Smooth muscle cell (in vitro differentiated cells): ENCODE measurements at regions not wholly inside any gene's neighbourhood (a gene's known extent, or its start where the extent isn't known, plus 50 kb on each side); places are given as distances from the start of the nearest gene placed in this dataset.

ENCODE experiments used
- DNase-seq: peaks from one replicate; lab custom pipeline; 2025; ENCODE audit not compliant: unreplicated experiment; lab: John Stamatoyannopoulos, UW
- H2AFZ ChIP-seq: fragments of 200-600 bp; sonication (generic); 2 replicates; pipeline ENCODE4 v1.6.0; 2016; ENCODE audit warnings: antibody characterized with exemption, low read depth, mild to moderate bottlenecking
- H3F3A ChIP-seq: fragments of 200-600 bp; sonication (generic); 2 replicates; pipeline ENCODE4 v1.6.0; 2017; ENCODE audit warnings: antibody characterized with exemption, low read depth
- H3K27ac ChIP-seq: fragments of 200-600 bp; sonication (generic); 2 replicates; pipeline ENCODE4 v1.5.1; 2016; ENCODE audit warnings: low read depth, mild to moderate bottlenecking
- H3K27me3 ChIP-seq: fragments of 200-600 bp; sonication (generic); 2 replicates; pipeline ENCODE4 v1.6.1; 2016; ENCODE audit warnings: low read depth, mild to moderate bottlenecking
- H3K36me3 ChIP-seq: fragments of 200-600 bp; sonication (generic); 2 replicates; pipeline ENCODE4 v1.5.1; 2016; ENCODE audit warnings: low read depth
- H3K4me1 ChIP-seq: fragments of 200-600 bp; sonication (generic); 2 replicates; pipeline ENCODE4 v1.5.1; 2016; ENCODE audit warnings: low read depth
- H3K4me2 ChIP-seq: fragments of 200-600 bp; sonication (generic); 2 replicates; pipeline ENCODE4 v1.6.0; 2016; ENCODE audit warnings: mild to moderate bottlenecking
- H3K4me3 ChIP-seq: fragments of 200-600 bp; sonication (generic); 2 replicates; pipeline ENCODE4 v1.5.1; 2016; ENCODE audit warnings: mild to moderate bottlenecking
- H3K79me2 ChIP-seq: fragments of 200-600 bp; sonication (generic); 2 replicates; pipeline ENCODE4 v1.6.0; 2016; ENCODE audit warnings: low read depth, mild to moderate bottlenecking
- H3K9ac ChIP-seq: fragments of 200-600 bp; sonication (generic); 2 replicates; pipeline ENCODE4 v1.6.0; 2016; ENCODE audit warnings: low read depth
- H3K9me3 ChIP-seq: fragments of 200-600 bp; sonication (generic); replicated peaks from 2 replicates; pipeline ENCODE4 v1.5.1; 2016; ENCODE audit warnings: low read depth
- H4K20me1 ChIP-seq: fragments of 200-600 bp; sonication (generic); 2 replicates; pipeline ENCODE4 v1.6.0; 2016; ENCODE audit warnings: low read depth
- CTCF ChIP-seq: fragments of 200-600 bp; sonication (generic); IDR thresholded peaks from 2 replicates; pipeline ENCODE4 v1.5.1; 2017; ENCODE audit warnings: borderline replicate concordance, mild to moderate bottlenecking, antibody characterized with exemption; ENCODE audit not compliant: insufficient read depth, poor library complexity, severe bottlenecking
- WGBS: methylation state at CpG from one replicate; pipeline ENCODE4 v1.1.7; 2016; ENCODE audit warnings: low lambda C conversion rate; 5-methylcytosine and 5-hydroxymethylcytosine counted together

GRCh38 chr7:123366626-123367025 is 166.9 kb upstream of the SLC13A1 start:
- H3K4me2 ChIP-seq, result no peak overlapping the region
- no peak overlapping the region for H3K9ac ChIP-seq
- H3K79me2 ChIP-seq, result no peaks in the 10 kb centered on the region
- H4K20me1 ChIP-seq, result no peaks in the 10 kb centered on the region
- H3K4me3 ChIP-seq, result no peak overlapping the region
- H3K36me3 ChIP-seq, result no peaks in the 10 kb centered on the region
- no peaks in the 10 kb centered on the region for H3K4me1 ChIP-seq
- DNase-seq, result no peak
- no peaks in the 10 kb centered on the region for H3F3A ChIP-seq
- no peaks in the 10 kb centered on the region for H3K9me3 ChIP-seq
- no peak overlapping the region for H2AFZ ChIP-seq
- H3K27ac ChIP-seq, result no peak overlapping the region
- no peaks in the 10 kb centered on the region for H3K27me3 ChIP-seq
- TF ChIP-seq CTCF, result no peak

- Histone ChIP-seq H3K4me2 (no peak overlapping the region), H3K9me3 (no peaks in the 10 kb centered on the region), H3K27me3 (no peaks in the 10 kb centered on the region), H3K4me3 (no peak overlapping the region), H3K36me3 (no peaks in the 10 kb centered on the region), H3F3A (no peaks in the 10 kb centered on the region), H3K9ac (no peak overlapping the region), H3K4me1 (no peaks in the 10 kb centered on the region), H4K20me1 (no peaks in the 10 kb centered on the region), H3K27ac (no peak overlapping the region), H3K79me2 (no peaks in the 10 kb centered on the region), H2AFZ (no peak overlapping the region)
- TF ChIP-seq CTCF, result no peak
- DNase-seq, result no peak
- 81% methylated on average over 2 of the region's 2 CpGs for WGBS
Measured at GRCh38 chr7:123360631-123361030, 160.9 kb upstream of the SLC13A1 start.

DNA sequence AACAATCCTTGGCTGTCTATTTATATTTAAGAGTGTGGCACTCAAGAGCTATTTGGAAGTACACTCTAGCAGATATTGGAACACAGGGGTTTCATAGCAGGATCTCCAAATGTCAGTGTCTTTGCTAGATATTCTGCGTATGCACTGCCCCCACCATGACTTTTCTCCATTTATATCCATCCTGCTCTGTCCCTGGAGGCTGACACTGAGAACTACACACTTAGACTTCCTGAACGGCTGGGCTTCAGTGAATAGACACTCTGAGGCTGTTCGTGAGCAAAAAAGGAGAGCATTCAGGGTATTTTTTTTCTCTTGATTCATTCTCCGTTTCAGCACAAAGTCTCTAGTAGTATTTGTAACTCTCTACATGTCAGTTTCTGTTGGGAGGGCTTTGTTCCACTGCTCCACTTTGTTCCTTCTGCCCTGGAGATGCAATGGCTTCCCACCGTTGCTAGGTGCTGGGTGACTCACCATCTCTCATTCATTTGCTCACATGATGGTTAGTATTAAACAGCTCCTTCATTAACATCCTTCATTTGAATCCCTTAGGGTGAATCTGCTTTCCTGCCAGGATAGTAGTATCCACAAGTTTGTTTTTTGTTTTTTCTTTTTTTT is 155.9 kb upstream of the SLC13A1 start:
- Histone ChIP-seq H2AFZ (no peak overlapping the region), H3K4me3 (no peak overlapping the region), H3K9me3 (no peaks in the 10 kb centered on the region), H3K4me1 (no peaks in the 10 kb centered on the region), H3K27ac (no peak overlapping the region), H3K27me3 (no peaks in the 10 kb centered on the region), H3K4me2 (no peak overlapping the region), H3K9ac (no peak overlapping the region), H3K79me2 (no peaks in the 10 kb centered on the region), H3F3A (no peaks in the 10 kb centered on the region), H4K20me1 (no peaks in the 10 kb centered on the region), H3K36me3 (no peaks in the 10 kb centered on the region)
- DNase-seq, result no peak
- 83% methylated on average over 5 of the region's 5 CpGs for WGBS
- TF ChIP-seq CTCF, result no peak

DNA sequence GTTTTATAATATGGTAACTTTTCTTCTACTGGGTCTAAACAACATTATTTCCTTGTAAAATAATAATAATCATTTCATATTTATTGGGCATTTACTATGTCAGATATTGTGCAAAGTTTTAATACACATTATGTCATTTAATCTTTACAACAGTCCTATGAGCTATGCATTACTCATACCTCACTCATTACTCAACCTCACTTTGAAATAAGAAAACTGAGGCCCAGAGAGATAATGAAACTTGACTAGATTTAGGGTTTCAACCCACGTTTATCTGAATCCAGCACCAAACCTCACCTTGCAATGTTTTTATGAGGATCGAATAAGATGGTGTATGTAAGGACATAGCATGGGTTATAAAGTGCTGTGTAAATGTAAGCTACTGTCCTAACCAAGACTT is 153.2 kb upstream of the SLC13A1 start:
- Histone ChIP-seq H3K4me3 (no peak overlapping the region), H3K9ac (no peak overlapping the region), H3K27me3 (no peaks in the 10 kb centered on the region), H4K20me1 (no peaks in the 10 kb centered on the region), H3F3A (no peaks in the 10 kb centered on the region), H3K36me3 (no peaks in the 10 kb centered on the region), H3K9me3 (no peaks in the 10 kb centered on the region), H3K79me2 (no peaks in the 10 kb centered on the region), H3K4me1 (no peaks in the 10 kb centered on the region), H2AFZ (no peak overlapping the region), H3K27ac (no peak overlapping the region), H3K4me2 (no peak overlapping the region)
- no peak for TF ChIP-seq CTCF
- WGBS, result 76% methylated on average over 2 of the region's 2 CpGs
- no peak for DNase-seq
